ENCODE measurements at regions not wholly inside any gene's neighbourhood (a gene's known extent, or its start where the extent isn't known, plus 50 kb on each side); places are given as distances from the start of the nearest gene placed in this dataset.

- TF ChIP-seq ZNF655 (CRISPR knock-in tag; IDR thresholded peaks at IDR 0.05) (no peak), U2AF1 (optimal IDR thresholded peaks at IDR 0.05; ENCODE audit: low read depth, low read length) (no peak), ZNF551 (CRISPR knock-in tag; IDR thresholded peaks at IDR 0.05) (no peak)
Observed at GRCh38 chr9:95715868-95716435, 159.5 kb upstream of the ERCC6L2 start (continued).

- Histone ChIP-seq H3K9me1 (ENCODE audit: control insufficient read depth, insufficient read depth, low read length) (no peaks in the 10 kb centered on the region), H3K27ac (ENCODE audit: extremely low read depth, low read depth, low read length) (no peak overlapping the region), H3K9ac (ENCODE audit: insufficient read depth in 1 of 2, low read depth in 2 of 2, low read length in 2 of 2) (no peak overlapping the region), H3K9me3 (replicated peaks; ENCODE audit: control insufficient read depth, insufficient read depth, low read depth, low read length) (no peaks in the 10 kb centered on the region), H3K36me3 (ENCODE audit: control insufficient read depth, insufficient read depth, low read length) (no peaks in the 10 kb centered on the region), H3K4me2 (ENCODE audit: insufficient read depth, low read length) (no peak overlapping the region), H3K27me3 (ENCODE audit: control insufficient read depth in 2 of 2, insufficient read depth in 2 of 2, low read length in 2 of 2) (peaks cover 7 to 33% of the 10 kb centered on the region in 2 experiments; a peak in 4 of 5 replicates), H3K4me3 (no peak overlapping the region), H3K79me2 (ENCODE audit: control insufficient read depth, insufficient read depth, low read length) (no peaks in the 10 kb centered on the region), H3K4me1 (replicated peaks in 1 of 2; ENCODE audit: control insufficient read depth in 2 of 2, insufficient read depth in 2 of 2, low read length in 2 of 2) (no peaks in the 10 kb centered on the region), H4K20me1 (replicated peaks; ENCODE audit: control insufficient read depth, insufficient read depth, low read length) (no peaks in the 10 kb centered on the region), H2AFZ (ENCODE audit: low read depth, low read length) (no peak overlapping the region)
- in situ Hi-C loops (cut with MboI) (no loop called here), intact Hi-C loops (cut with micrococcal nuclease) (no loop called here)
- no TSS peak for BruUV-seq (replicated peaks)
- no peak for ATAC-seq
- ChIA-PET POLR2A (interaction anchor here (1.0 kb wide), 1 partner anchor 9 kb away, joined by 4 read pairs; no protein-coding TSS in a partner anchor), CTCF (ENCODE audit: low intra/inter-chr PET ratio) (no interaction called here)
- DNase-seq (ENCODE audit: extremely low read depth in 1 of 4, low spot score in 3 of 4), result no peak
- WGBS (ENCODE audit: insufficient coverage, low coverage, missing lambda C conversion rate), result 0% methylated on average over 7 of the region's 8 CpGs
- no peak for FAIRE-seq
- TF ChIP-seq ZNF146 (CRISPR knock-in tag; IDR thresholded peaks at IDR 0.05; ENCODE audit: unreplicated experiment) (no peak), MITF (IDR thresholded peaks at IDR 0.05) (no peak), SNAPC5 (CRISPR knock-in tag; IDR thresholded peaks at IDR 0.05) (no peak), DACH1 (IDR thresholded peaks at IDR 0.05; ENCODE audit: partially characterized antibody) (no peak), MXD1 (CRISPR knock-in tag; IDR thresholded peaks at IDR 0.05; ENCODE audit: borderline replicate concordance, poor library complexity, severe bottlenecking) (no peak), SFPQ (IDR thresholded peaks at IDR 0.05; ENCODE audit: low read depth, low read length) (no peak), PURB (CRISPR knock-in tag; IDR thresholded peaks at IDR 0.05; ENCODE audit: low read depth) (no peak), EGR1 (conservative IDR thresholded peaks at IDR 0.05) (no peak), TBL1XR1 (IDR thresholded peaks at IDR 0.05; ENCODE audit: low read length in 2 of 2) (no peak), NR0B1 (IDR thresholded peaks at IDR 0.05; ENCODE audit: partially characterized antibody) (no peak), SAP30 (IDR thresholded peaks at IDR 0.05; ENCODE audit: borderline replicate concordance, insufficient read depth, low read depth, low read length, poor library complexity, severe bottlenecking) (no peak)
Observed at GRCh38 chr9:95710446-95710845, 165.0 kb upstream of the ERCC6L2 start.

Measured in K562 (cell line).